A549 (cell line): ENCODE measurements at regions not wholly inside any gene's neighbourhood (a gene's known extent, or its start where the extent isn't known, plus 50 kb on each side); places are given as distances from the start of the nearest gene placed in this dataset.
"Not testable (repeated sequence)": the region's sequence is repeated elsewhere in the genome, so short reads cannot be mapped to it uniquely, and the experiment has no call there.

Experiments
- ATAC-seq, 2 experiments: fragments of 200-7000 bp in 1 of 2; fragments of >200 bp in 1 of 2; cut with Nextera tagmentation in 1 of 2; cut with Tn5 transposase in 1 of 2; 3 replicates each; pipeline versions ENCODE4 v1.8.0 to v1.9.1; 2018 to 2020; ENCODE audit warnings: mild to moderate bottlenecking in 1 of 2, moderate library complexity in 1 of 2
- CTCF ChIA-PET: fragments of 300-600 bp; sonication (Branson Sonifier 250); formaldehyde crosslinking; extraction: SDS; loops from one replicate; lab custom pipeline; 2021; ENCODE audit warnings: antibody characterized with exemption, inconsistent platforms; lab: Yijun Ruan, JAX
- POLR2A ChIA-PET: fragments of 350-600 bp; formaldehyde crosslinking; extraction: SDS; loops from one replicate; lab custom pipeline; 2021; ENCODE audit warnings: antibody characterized with exemption, inconsistent platforms; lab: Yijun Ruan, JAX
- DNase-seq, 2 experiments: peaks; one replicate each; pipeline versions ENCODE4 v3.0.0 to v3.0.0-alpha.2; 2011 to 2016; ENCODE audit warnings: low read depth in 1 of 2, low spot score in 1 of 2
- FAIRE-seq: peaks from 2 replicates; lab custom pipeline; 2011; peaks lifted over from hg19 to GRCh38; lab: Jason Lieb, UNC
- H3K27ac ChIP-seq, 2 experiments: fragments of >200 bp; sonication (Bioruptor Twin); formaldehyde crosslinking; 3 replicates each; pipeline ENCODE4 v1.5.1; 2016 to 2017
- H3K4me1 ChIP-seq: fragments of >200 bp; sonication (Bioruptor Twin); formaldehyde crosslinking; 3 replicates; pipeline ENCODE4 v1.6.1; 2016
- H3K4me2 ChIP-seq: fragments of >200 bp; sonication (Bioruptor Twin); formaldehyde crosslinking; 3 replicates; pipeline ENCODE4 v1.6.1; 2016
- H3K4me3 ChIP-seq: fragments of >200 bp; sonication (Bioruptor Twin); formaldehyde crosslinking; 3 replicates; pipeline ENCODE4 v1.5.1; 2016
- H3K9me3 ChIP-seq: fragments of >200 bp; sonication (Bioruptor Twin); formaldehyde crosslinking; 3 replicates; pipeline ENCODE4 v1.6.1; 2016
- CHD2 ChIP-seq: fragments of 150-350 bp; IDR thresholded peaks from 2 replicates; pipeline ENCODE4 v1.6.1; 2014; ENCODE audit warnings: low read length; ENCODE audit not compliant: partially characterized antibody
- EHF ChIP-seq: fragments of 250-450 bp; sonication (Bioruptor Pico); IDR thresholded peaks from 2 replicates; pipeline ENCODE4 v1.5.0; 2020; ENCODE audit warnings: mild to moderate bottlenecking
- EP300 ChIP-seq, 2 experiments: fragments of >200 bp; sonication (Bioruptor Twin); formaldehyde crosslinking; IDR thresholded peaks; 2 replicates in 1 of 2; 3 replicates in 1 of 2; pipeline ENCODE4 v1.6.1; 2016 to 2017
- FOSB ChIP-seq: fragments of 250-450 bp; sonication (Bioruptor Pico); IDR thresholded peaks from 2 replicates; pipeline ENCODE4 v1.5.0; 2020; ENCODE audit warnings: mild to moderate bottlenecking, moderate library complexity
- FOSL2 ChIP-seq, 2 experiments: fragments of 450-650 bp in 1 of 2; fragments of >200 bp in 1 of 2; sonication (Bioruptor Twin) in 1 of 2; formaldehyde crosslinking; IDR thresholded peaks; 2 replicates each; pipeline versions ENCODE4 v1.5.0 to v1.6.1; 2016 to 2020; ENCODE audit warnings: mild to moderate bottlenecking in 1 of 2, moderate library complexity in 1 of 2
- FOXS1 ChIP-seq: fragments of 250-450 bp; sonication (Bioruptor Pico); IDR thresholded peaks from 2 replicates; pipeline ENCODE4 v1.5.0; 2020; ENCODE audit warnings: mild to moderate bottlenecking, moderate library complexity
- MAFK ChIP-seq: fragments of 450-650 bp; IDR thresholded peaks from 2 replicates; pipeline ENCODE4 v1.6.1; 2014; ENCODE audit not compliant: partially characterized antibody
- MAX ChIP-seq: IDR thresholded peaks from 2 replicates; pipeline ENCODE4 v1.6.1; 2012
- MAZ ChIP-seq: fragments of 150-350 bp; IDR thresholded peaks from 2 replicates; pipeline ENCODE4 v1.6.1; 2014; ENCODE audit warnings: antibody characterized with exemption, low read depth, low read length, borderline replicate concordance
- NFE2L2 ChIP-seq: fragments of 150-350 bp; conservative IDR thresholded peaks from 2 replicates; pipeline ENCODE4 v1.6.1; 2014; ENCODE audit warnings: low read length
- NPAS2 ChIP-seq: fragments of 250-450 bp; sonication (Bioruptor Pico); IDR thresholded peaks from 2 replicates; pipeline ENCODE4 v1.8.0; 2022; ENCODE audit warnings: mild to moderate bottlenecking, moderate library complexity, borderline replicate concordance
- POLR2A ChIP-seq: IDR thresholded peaks from 2 replicates; pipeline ENCODE4 v1.6.1; 2012; ENCODE audit warnings: mild to moderate bottlenecking, low read length
- POLR2AphosphoS2 ChIP-seq: conservative IDR thresholded peaks from 2 replicates; pipeline ENCODE4 v1.6.1; 2012; ENCODE audit warnings: low read length, improper control_type of control experiment, inconsistent platforms
- RAD21 ChIP-seq, 2 experiments: fragments of >200 bp in 1 of 2; sonication (Bioruptor Twin) in 1 of 2; formaldehyde crosslinking in 1 of 2; IDR thresholded peaks in 1 of 2; conservative IDR thresholded peaks in 1 of 2; 2 replicates in 1 of 2; 3 replicates in 1 of 2; pipeline ENCODE4 v1.6.1; 2012 to 2018; ENCODE audit warnings: inconsistent platforms in 1 of 2
- RARB ChIP-seq: fragments of 250-450 bp; sonication (Bioruptor Pico); IDR thresholded peaks from 2 replicates; pipeline ENCODE4 v1.8.0; 2021; ENCODE audit warnings: mild to moderate bottlenecking, moderate library complexity
- RFX5 ChIP-seq: fragments of 450-650 bp; IDR thresholded peaks from 2 replicates; pipeline ENCODE4 v1.7.1; 2014; ENCODE audit warnings: antibody characterized with exemption, mild to moderate bottlenecking, moderate library complexity
- TFCP2L1 ChIP-seq: fragments of 250-450 bp; sonication (Bioruptor Pico); IDR thresholded peaks from 2 replicates; pipeline ENCODE4 v1.5.0; 2021; ENCODE audit warnings: mild to moderate bottlenecking
- USF2 ChIP-seq: fragments of 450-650 bp; IDR thresholded peaks from 2 replicates; pipeline ENCODE4 v1.6.1; 2014; ENCODE audit warnings: antibody characterized with exemption
- ZFP36 ChIP-seq: fragments of 450-650 bp; IDR thresholded peaks from 2 replicates; pipeline ENCODE4 v1.6.1; 2014; ENCODE audit warnings: borderline replicate concordance; ENCODE audit not compliant: partially characterized antibody
- WGBS: methylation state at CpG from one replicate; pipeline ENCODE4 v1.1.6; 2017; ENCODE audit errors: missing lambda C conversion rate; 5-methylcytosine and 5-hydroxymethylcytosine counted together
- TF ChIP-seq, protein P1 (sequence below): fragments of >200 bp; sonication (Bioruptor Twin); formaldehyde crosslinking; IDR thresholded peaks from 3 replicates; pipeline ENCODE4 v1.5.1; 2016
- TF ChIP-seq, protein P2 (sequence below): fragments of 200-600 bp; sonication (generic); IDR thresholded peaks from 2 replicates; pipeline ENCODE4 v1.6.1; 2016; ENCODE audit warnings: antibody characterized with exemption, mild to moderate bottlenecking, moderate library complexity
- TF ChIP-seq, protein P3 (sequence below): fragments of 250-450 bp; sonication (Bioruptor Pico); IDR thresholded peaks from 2 replicates; pipeline ENCODE4 v1.5.0; 2020; ENCODE audit warnings: low read depth, mild to moderate bottlenecking, moderate library complexity
- TF ChIP-seq, protein P4 (sequence below): IDR thresholded peaks from 2 replicates; pipeline ENCODE4 v1.6.1; 2012

DNA sequence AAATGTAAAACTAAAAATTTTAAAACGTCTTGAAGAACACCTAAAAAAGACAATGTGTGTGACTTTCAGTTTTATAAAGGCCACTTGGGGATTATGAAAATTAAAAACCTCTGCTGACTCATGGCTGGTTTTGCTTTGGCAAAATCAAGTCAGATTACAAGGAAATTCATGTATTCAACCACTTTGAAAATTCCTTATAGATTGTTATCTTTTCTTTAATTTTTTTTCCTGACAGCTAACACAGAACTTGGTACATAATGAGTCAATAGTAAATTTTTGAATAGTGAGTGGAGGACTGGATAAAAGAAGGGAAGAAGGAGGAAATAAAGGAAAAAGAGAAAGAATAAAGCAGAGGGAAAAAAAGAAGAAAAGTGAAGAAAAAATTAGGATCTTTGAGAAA is 1774.7 kb upstream of the ACO1 start (continued):
- TF ChIP-seq NPAS2 (CRISPR knock-in tag) (no peak), POLR2AphosphoS2 (no peak), CHD2 (no peak)
- TF ChIP-seq, protein P1, sequence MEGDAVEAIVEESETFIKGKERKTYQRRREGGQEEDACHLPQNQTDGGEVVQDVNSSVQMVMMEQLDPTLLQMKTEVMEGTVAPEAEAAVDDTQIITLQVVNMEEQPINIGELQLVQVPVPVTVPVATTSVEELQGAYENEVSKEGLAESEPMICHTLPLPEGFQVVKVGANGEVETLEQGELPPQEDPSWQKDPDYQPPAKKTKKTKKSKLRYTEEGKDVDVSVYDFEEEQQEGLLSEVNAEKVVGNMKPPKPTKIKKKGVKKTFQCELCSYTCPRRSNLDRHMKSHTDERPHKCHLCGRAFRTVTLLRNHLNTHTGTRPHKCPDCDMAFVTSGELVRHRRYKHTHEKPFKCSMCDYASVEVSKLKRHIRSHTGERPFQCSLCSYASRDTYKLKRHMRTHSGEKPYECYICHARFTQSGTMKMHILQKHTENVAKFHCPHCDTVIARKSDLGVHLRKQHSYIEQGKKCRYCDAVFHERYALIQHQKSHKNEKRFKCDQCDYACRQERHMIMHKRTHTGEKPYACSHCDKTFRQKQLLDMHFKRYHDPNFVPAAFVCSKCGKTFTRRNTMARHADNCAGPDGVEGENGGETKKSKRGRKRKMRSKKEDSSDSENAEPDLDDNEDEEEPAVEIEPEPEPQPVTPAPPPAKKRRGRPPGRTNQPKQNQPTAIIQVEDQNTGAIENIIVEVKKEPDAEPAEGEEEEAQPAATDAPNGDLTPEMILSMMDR: no peak

- not testable (repeated sequence) for H3K4me2 ChIP-seq
These were observed 1767.7 kb upstream of the ACO1 start for GRCh38 chr9:30616782-30617181.

GRCh38 chr9:30622561-30622960 is 1761.9 kb upstream of the ACO1 start:
- ChIA-PET CTCF (no interaction called here), POLR2A (no interaction called here)
- Histone ChIP-seq H3K4me1 (no peaks in the 10 kb centered on the region), H3K9me3 (no peaks in the 10 kb centered on the region), H3K27ac (no peak overlapping the region), H3K4me3 (no peak overlapping the region), H3K4me2 (no peak overlapping the region)
- ATAC-seq (no peak), DNase-seq (no peak), FAIRE-seq (no peak)
- 19% methylated on average over 4 of the region's 4 CpGs for WGBS
- TF ChIP-seq RARB (CRISPR knock-in tag): no peak
- TF ChIP-seq NFE2L2: no peak
- no peak for TF ChIP-seq ZFP36
- TF ChIP-seq, protein P2, sequence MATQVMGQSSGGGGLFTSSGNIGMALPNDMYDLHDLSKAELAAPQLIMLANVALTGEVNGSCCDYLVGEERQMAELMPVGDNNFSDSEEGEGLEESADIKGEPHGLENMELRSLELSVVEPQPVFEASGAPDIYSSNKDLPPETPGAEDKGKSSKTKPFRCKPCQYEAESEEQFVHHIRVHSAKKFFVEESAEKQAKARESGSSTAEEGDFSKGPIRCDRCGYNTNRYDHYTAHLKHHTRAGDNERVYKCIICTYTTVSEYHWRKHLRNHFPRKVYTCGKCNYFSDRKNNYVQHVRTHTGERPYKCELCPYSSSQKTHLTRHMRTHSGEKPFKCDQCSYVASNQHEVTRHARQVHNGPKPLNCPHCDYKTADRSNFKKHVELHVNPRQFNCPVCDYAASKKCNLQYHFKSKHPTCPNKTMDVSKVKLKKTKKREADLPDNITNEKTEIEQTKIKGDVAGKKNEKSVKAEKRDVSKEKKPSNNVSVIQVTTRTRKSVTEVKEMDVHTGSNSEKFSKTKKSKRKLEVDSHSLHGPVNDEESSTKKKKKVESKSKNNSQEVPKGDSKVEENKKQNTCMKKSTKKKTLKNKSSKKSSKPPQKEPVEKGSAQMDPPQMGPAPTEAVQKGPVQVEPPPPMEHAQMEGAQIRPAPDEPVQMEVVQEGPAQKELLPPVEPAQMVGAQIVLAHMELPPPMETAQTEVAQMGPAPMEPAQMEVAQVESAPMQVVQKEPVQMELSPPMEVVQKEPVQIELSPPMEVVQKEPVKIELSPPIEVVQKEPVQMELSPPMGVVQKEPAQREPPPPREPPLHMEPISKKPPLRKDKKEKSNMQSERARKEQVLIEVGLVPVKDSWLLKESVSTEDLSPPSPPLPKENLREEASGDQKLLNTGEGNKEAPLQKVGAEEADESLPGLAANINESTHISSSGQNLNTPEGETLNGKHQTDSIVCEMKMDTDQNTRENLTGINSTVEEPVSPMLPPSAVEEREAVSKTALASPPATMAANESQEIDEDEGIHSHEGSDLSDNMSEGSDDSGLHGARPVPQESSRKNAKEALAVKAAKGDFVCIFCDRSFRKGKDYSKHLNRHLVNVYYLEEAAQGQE: no peak
- TF ChIP-seq USF2: no peak
- TF ChIP-seq POLR2AphosphoS2: no peak
- TF ChIP-seq MAZ: no peak

More at GRCh38 chr9:30616782-30617181, 1767.7 kb upstream of the ACO1 start:
- WGBS: 23% methylated on average over 7 of the region's 7 CpGs
- ATAC-seq, DNase-seq, H3K27ac ChIP-seq, FAIRE-seq, H3K4me3 ChIP-seq, H3K4me1 ChIP-seq, POLR2A ChIA-PET, H3K9me3 ChIP-seq, CTCF ChIA-PET: not testable (repeated sequence)

GRCh38 chr9:30628915-30629567 is 1755.4 kb upstream of the ACO1 start:
- DNase-seq (no peak), FAIRE-seq (no peak), ATAC-seq (no peak)
- WGBS: 2% methylated on average over 2 of the region's 2 CpGs
- Histone ChIP-seq H3K4me2 (no peak overlapping the region), H3K4me1 (no peaks in the 10 kb centered on the region), H3K27ac (no peak overlapping the region), H3K4me3 (no peak overlapping the region), H3K9me3 (no peaks in the 10 kb centered on the region)
- POLR2A ChIA-PET: no interaction called here
- CTCF ChIA-PET: no interaction called here
- TF ChIP-seq FOSB (CRISPR knock-in tag) (no peak), MAZ (no peak), TFCP2L1 (CRISPR knock-in tag) (no peak), NFE2L2 (no peak), FOXS1 (CRISPR knock-in tag) (no peak), MAX (no peak), RARB (CRISPR knock-in tag) (no peak), FOSL2 (IDR thresholded peaks at IDR 0.05) (no peak), FOSL2 (CRISPR knock-in tag; IDR thresholded peaks at IDR 0.05) (no peak), MAFK (no peak), RAD21 (conservative IDR thresholded peaks at IDR 0.05 in 1 of 2, IDR thresholded peaks at IDR 0.05 in 1 of 2) (no peak), EHF (CRISPR knock-in tag) (no peak), EP300 (IDR thresholded peaks at IDR 0.05) (no peak), POLR2A (no peak), RFX5 (no peak)
- TF ChIP-seq, protein P3, sequence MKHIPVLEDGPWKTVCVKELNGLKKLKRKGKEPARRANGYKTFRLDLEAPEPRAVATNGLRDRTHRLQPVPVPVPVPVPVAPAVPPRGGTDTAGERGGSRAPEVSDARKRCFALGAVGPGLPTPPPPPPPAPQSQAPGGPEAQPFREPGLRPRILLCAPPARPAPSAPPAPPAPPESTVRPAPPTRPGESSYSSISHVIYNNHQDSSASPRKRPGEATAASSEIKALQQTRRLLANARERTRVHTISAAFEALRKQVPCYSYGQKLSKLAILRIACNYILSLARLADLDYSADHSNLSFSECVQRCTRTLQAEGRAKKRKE (CRISPR knock-in tag): no peak
- TF ChIP-seq, protein P4, sequence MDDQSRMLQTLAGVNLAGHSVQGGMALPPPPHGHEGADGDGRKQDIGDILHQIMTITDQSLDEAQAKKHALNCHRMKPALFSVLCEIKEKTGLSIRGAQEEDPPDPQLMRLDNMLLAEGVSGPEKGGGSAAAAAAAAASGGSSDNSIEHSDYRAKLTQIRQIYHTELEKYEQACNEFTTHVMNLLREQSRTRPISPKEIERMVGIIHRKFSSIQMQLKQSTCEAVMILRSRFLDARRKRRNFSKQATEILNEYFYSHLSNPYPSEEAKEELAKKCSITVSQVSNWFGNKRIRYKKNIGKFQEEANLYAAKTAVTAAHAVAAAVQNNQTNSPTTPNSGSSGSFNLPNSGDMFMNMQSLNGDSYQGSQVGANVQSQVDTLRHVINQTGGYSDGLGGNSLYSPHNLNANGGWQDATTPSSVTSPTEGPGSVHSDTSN: no peak
